NB4 (cell line): ENCODE measurements at regions not wholly inside any gene's neighbourhood (a gene's known extent, or its start where the extent isn't known, plus 50 kb on each side); places are given as distances from the start of the nearest gene placed in this dataset.
A peak's percentile ranks its signal among the peaks of the same experiment; 100 is the strongest.

Experiments
- DNase-seq: peaks from one replicate; pipeline ENCODE4 v3.0.0; 2010; ENCODE audit warnings: low read depth
- H3K4me3 ChIP-seq: one replicate; pipeline ENCODE4 v1.5.1; 2011; ENCODE audit warnings: mild to moderate bottlenecking, low read depth, low read length, moderate library complexity
- MYC ChIP-seq: IDR thresholded peaks from 2 replicates; pipeline ENCODE4 v1.6.1; 2011; ENCODE audit warnings: low read depth, low read length
- POLR2A ChIP-seq: IDR thresholded peaks from 2 replicates; pipeline ENCODE4 v1.6.1; 2011; ENCODE audit warnings: mild to moderate bottlenecking; ENCODE audit not compliant: insufficient read length; ENCODE audit errors: extremely low read depth
- TF ChIP-seq, protein P1 (sequence below): IDR thresholded peaks from 2 replicates; pipeline ENCODE4 v1.6.1; 2011; ENCODE audit warnings: low read depth, low read length
- TF ChIP-seq, protein P2 (sequence below): IDR thresholded peaks from one replicate; pipeline ENCODE4 v1.5.1; 2012; ENCODE audit warnings: low read depth, low read length

- H3K4me3 ChIP-seq = no peak overlapping the region
- TF ChIP-seq, protein P1, sequence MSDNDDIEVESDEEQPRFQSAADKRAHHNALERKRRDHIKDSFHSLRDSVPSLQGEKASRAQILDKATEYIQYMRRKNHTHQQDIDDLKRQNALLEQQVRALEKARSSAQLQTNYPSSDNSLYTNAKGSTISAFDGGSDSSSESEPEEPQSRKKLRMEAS = no peak
- TF ChIP-seq POLR2A = no peak
- TF ChIP-seq, protein P2, sequence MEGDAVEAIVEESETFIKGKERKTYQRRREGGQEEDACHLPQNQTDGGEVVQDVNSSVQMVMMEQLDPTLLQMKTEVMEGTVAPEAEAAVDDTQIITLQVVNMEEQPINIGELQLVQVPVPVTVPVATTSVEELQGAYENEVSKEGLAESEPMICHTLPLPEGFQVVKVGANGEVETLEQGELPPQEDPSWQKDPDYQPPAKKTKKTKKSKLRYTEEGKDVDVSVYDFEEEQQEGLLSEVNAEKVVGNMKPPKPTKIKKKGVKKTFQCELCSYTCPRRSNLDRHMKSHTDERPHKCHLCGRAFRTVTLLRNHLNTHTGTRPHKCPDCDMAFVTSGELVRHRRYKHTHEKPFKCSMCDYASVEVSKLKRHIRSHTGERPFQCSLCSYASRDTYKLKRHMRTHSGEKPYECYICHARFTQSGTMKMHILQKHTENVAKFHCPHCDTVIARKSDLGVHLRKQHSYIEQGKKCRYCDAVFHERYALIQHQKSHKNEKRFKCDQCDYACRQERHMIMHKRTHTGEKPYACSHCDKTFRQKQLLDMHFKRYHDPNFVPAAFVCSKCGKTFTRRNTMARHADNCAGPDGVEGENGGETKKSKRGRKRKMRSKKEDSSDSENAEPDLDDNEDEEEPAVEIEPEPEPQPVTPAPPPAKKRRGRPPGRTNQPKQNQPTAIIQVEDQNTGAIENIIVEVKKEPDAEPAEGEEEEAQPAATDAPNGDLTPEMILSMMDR = no peak
- no peak for TF ChIP-seq MYC
- DNase-seq = no peak
Measured at GRCh38 chr1:244988521-244988920, 124.2 kb upstream of the HNRNPU start.

GRCh38 chr1:244980605-244981004, 116.3 kb upstream of the HNRNPU start:
- H3K4me3 ChIP-seq = no peak overlapping the region
- no peak for DNase-seq
- TF ChIP-seq, protein P1 = no peak
- TF ChIP-seq, protein P2 = no peak
- TF ChIP-seq POLR2A (no peak), MYC (no peak)

GRCh38 chr1:244974550-244974949, 110.2 kb upstream of the HNRNPU start:
- TF ChIP-seq, protein P1 = no peak
- TF ChIP-seq MYC (no peak), POLR2A (no peak)
- TF ChIP-seq, protein P2 = no peak
- H3K4me3 ChIP-seq = no peak overlapping the region
- DNase-seq = no peak

- no peak for DNase-seq
- H3K4me3 ChIP-seq = no peak overlapping the region
- TF ChIP-seq MYC (no peak), POLR2A (no peak)
- TF ChIP-seq, protein P1 = no peak
- TF ChIP-seq, protein P2 = no peak
Measured at GRCh38 chr1:244974106-244974505, 109.8 kb upstream of the HNRNPU start.

DNA sequence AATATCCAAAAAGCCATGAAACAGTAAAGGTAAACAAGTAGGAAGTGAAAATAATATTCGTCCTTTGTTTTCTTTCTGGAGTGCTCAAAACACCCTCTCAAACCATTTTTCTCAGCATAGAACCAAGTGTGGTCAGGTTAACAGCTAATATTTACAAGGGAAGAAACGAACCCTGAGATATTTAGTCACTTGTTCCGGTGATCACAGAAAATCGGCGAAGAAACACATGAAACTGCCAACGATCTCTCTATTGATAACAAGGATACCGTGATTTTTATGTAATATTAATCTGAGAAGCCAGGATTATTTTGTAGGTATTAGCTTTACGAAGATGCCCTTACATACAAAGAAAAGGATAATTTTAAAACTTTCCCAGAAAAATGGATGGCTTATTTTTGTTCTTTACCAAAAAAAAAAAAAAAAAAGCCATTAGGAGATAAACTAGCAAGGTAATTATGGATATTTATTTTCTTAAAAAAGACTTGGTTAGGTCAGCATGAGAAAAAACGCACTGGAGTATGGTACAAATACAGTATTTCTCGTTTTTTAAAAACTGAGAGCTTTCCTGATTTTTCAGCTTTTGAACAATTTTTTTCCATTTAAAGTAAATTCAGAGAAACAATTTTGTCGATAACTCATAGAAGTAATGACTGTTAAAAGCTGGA, 107.3 kb upstream of the HNRNPU start:
- H3K4me3 ChIP-seq = peak overlapping the region; percentile 82
- DNase-seq = no peak
- TF ChIP-seq, protein P1 = no peak
- no peak for TF ChIP-seq POLR2A
- no peak for TF ChIP-seq MYC
- TF ChIP-seq, protein P2 = no peak
